ENCODE measurements at regions not wholly inside any gene's neighbourhood (a gene's known extent, or its start where the extent isn't known, plus 50 kb on each side); places are given as distances from the start of the nearest gene placed in this dataset.

DNA sequence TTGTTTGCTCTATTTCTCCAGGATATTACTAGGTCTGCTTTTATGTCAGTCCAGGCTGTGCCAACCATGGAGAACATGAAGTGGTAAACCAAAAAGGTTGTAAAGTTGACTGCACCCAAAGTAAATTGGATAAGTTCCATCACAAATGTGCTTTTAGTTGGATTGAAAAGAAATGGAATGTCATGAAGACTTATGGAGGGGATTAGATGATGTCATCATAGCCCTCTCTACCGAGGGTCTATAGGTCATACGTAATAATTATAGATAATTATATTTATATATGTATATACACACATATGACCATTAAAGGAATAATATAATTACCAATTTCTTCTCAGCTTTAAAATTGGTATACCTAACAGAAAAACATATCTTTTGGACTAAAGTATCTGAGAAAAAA lies 714.9 kb downstream of the NOVA1 start:
- DNase-seq, result no peak
- CTCF ChIA-PET, result no interaction called here
- H3K9me2 ChIP-seq (replicated peaks; ENCODE audit: low read length), result no peaks in the 10 kb centered on the region
- no peaks in the 10 kb centered on the region for H3K27me3 ChIP-seq (ENCODE audit: low read length)
- H3K4me1 ChIP-seq (ENCODE audit: insufficient read depth, low read length), result no peaks in the 10 kb centered on the region
- no peak overlapping the region for H3K4me2 ChIP-seq (ENCODE audit: low read length)
- ATAC-seq, result no peak
- POLR2A ChIA-PET (ENCODE audit: unreplicated experiment), result no interaction called here
- no peaks in the 10 kb centered on the region for H3K36me3 ChIP-seq (ENCODE audit: low read depth, low read length)
- no peaks in the 10 kb centered on the region for H4K20me1 ChIP-seq (ENCODE audit: low read length)
- intact Hi-C loops (cut with micrococcal nuclease), result no loop called here
- H3K9ac ChIP-seq (ENCODE audit: low read length), result no peak overlapping the region
- no peak overlapping the region for H3K4me3 ChIP-seq (ENCODE audit: low read length)
- H3K9me3 ChIP-seq (ENCODE audit: low read length), result peaks cover 14% of the 10 kb centered on the region; the same call in 1 of the 2 replicates
- BruUV-seq (replicated peaks), result no TSS peak
- H3K27ac ChIP-seq (ENCODE audit: low read length), result no peak overlapping the region
- no peaks in the 10 kb centered on the region for H3K79me2 ChIP-seq (ENCODE audit: low read length)
- no peaks in the 10 kb centered on the region for H3F3A ChIP-seq (ENCODE audit: low read length, unreplicated experiment)
- no peak for TF ChIP-seq EZH2 (IDR thresholded peaks at IDR 0.05; ENCODE audit: low read length, unreplicated experiment)
- TF ChIP-seq EZH2phosphoT487 (IDR thresholded peaks at IDR 0.05; ENCODE audit: borderline replicate concordance, low read length), result no peak
- TF ChIP-seq, protein P1, sequence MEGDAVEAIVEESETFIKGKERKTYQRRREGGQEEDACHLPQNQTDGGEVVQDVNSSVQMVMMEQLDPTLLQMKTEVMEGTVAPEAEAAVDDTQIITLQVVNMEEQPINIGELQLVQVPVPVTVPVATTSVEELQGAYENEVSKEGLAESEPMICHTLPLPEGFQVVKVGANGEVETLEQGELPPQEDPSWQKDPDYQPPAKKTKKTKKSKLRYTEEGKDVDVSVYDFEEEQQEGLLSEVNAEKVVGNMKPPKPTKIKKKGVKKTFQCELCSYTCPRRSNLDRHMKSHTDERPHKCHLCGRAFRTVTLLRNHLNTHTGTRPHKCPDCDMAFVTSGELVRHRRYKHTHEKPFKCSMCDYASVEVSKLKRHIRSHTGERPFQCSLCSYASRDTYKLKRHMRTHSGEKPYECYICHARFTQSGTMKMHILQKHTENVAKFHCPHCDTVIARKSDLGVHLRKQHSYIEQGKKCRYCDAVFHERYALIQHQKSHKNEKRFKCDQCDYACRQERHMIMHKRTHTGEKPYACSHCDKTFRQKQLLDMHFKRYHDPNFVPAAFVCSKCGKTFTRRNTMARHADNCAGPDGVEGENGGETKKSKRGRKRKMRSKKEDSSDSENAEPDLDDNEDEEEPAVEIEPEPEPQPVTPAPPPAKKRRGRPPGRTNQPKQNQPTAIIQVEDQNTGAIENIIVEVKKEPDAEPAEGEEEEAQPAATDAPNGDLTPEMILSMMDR (conservative IDR thresholded peaks at IDR 0.05; ENCODE audit: low read depth, low read length), result no peak
- H2AFZ ChIP-seq (ENCODE audit: low read length), result no peak overlapping the region

DNA sequence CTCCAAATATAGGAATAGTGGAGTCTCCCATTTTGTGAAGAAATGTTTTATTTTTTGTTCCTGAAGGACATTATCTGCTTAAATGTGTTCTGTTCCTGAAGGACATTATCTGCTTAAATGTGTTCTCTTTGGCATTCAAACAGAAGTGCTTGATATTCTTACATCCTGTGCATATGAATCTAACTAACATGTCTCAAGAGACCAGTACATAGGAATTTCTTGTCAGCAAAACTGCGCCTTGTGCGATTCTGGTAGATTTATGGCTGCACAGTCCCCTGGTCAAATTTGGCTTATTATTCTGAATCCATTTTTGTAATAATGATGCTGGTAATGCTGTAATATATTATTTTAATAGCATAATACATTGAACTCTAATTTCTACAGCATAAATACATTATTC lies 722.4 kb downstream of the NOVA1 start:
- intact Hi-C loops (cut with micrococcal nuclease), result no loop called here
- H3F3A ChIP-seq (ENCODE audit: low read length, unreplicated experiment), result no peaks in the 10 kb centered on the region
- H2AFZ ChIP-seq (ENCODE audit: low read length), result no peak overlapping the region
- ATAC-seq (no peak), DNase-seq (no peak)
- ChIA-PET POLR2A (ENCODE audit: unreplicated experiment) (no interaction called here), CTCF (no interaction called here)
- H4K20me1 ChIP-seq (ENCODE audit: low read length), result no peaks in the 10 kb centered on the region
- no peak overlapping the region for H3K27ac ChIP-seq (ENCODE audit: low read length)
- H3K9me2 ChIP-seq (replicated peaks; ENCODE audit: low read length), result no peaks in the 10 kb centered on the region
- no peak overlapping the region for H3K9ac ChIP-seq (ENCODE audit: low read length)
- H3K4me3 ChIP-seq (ENCODE audit: low read length), result no peak overlapping the region
- no peaks in the 10 kb centered on the region for H3K4me1 ChIP-seq (ENCODE audit: insufficient read depth, low read length)
- H3K36me3 ChIP-seq (ENCODE audit: low read depth, low read length), result no peaks in the 10 kb centered on the region
- TF ChIP-seq EZH2phosphoT487 (IDR thresholded peaks at IDR 0.05; ENCODE audit: borderline replicate concordance, low read length), result no peak
- TF ChIP-seq EZH2 (IDR thresholded peaks at IDR 0.05; ENCODE audit: low read length, unreplicated experiment), result no peak
- TF ChIP-seq, protein P1 (conservative IDR thresholded peaks at IDR 0.05; ENCODE audit: low read depth, low read length), result no peak
- BruUV-seq (replicated peaks), result no TSS peak
- peaks cover 13% of the 10 kb centered on the region; the same call in 1 of the 2 replicates for H3K9me3 ChIP-seq (ENCODE audit: low read length)
- no peaks in the 10 kb centered on the region for H3K27me3 ChIP-seq (ENCODE audit: low read length)
- H3K4me2 ChIP-seq (ENCODE audit: low read length), result no peak overlapping the region
- H3K79me2 ChIP-seq (ENCODE audit: low read length), result no peaks in the 10 kb centered on the region

DNA sequence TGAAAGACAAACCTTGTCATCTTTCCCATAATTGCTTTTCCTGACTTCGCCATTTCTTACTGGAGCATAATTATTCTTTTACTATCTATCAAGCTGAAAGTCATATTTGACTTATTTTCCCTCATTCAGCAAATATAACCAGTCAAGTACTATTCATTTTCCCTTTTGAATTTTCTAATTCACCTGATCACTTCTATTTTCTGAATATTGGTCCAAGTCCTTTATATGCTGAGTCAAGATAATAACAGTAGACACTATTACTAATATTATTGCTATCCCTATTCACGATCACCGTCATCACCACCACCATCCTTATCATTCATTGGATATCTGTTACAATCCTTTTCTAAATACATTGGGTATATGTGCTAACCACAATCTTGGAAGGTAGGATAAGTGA lies 728.0 kb downstream of the NOVA1 start:
- no peak for ATAC-seq
- no peaks in the 10 kb centered on the region for H3K36me3 ChIP-seq (ENCODE audit: low read depth, low read length)
- no peaks in the 10 kb centered on the region for H4K20me1 ChIP-seq (ENCODE audit: low read length)
- no peak overlapping the region for H2AFZ ChIP-seq (ENCODE audit: low read length)
- no peak overlapping the region for H3K27ac ChIP-seq (ENCODE audit: low read length)
- no peaks in the 10 kb centered on the region for H3K4me1 ChIP-seq (ENCODE audit: insufficient read depth, low read length)
- BruUV-seq (replicated peaks), result no TSS peak
- no peak for DNase-seq
- no peaks in the 10 kb centered on the region for H3K79me2 ChIP-seq (ENCODE audit: low read length)
- H3K4me2 ChIP-seq (ENCODE audit: low read length), result no peak overlapping the region
- H3K9ac ChIP-seq (ENCODE audit: low read length), result no peak overlapping the region
- no peak overlapping the region for H3K4me3 ChIP-seq (ENCODE audit: low read length)
- no peaks in the 10 kb centered on the region for H3F3A ChIP-seq (ENCODE audit: low read length, unreplicated experiment)
- no peaks in the 10 kb centered on the region for H3K27me3 ChIP-seq (ENCODE audit: low read length)
- H3K9me3 ChIP-seq (ENCODE audit: low read length), result no peaks in the 10 kb centered on the region
- CTCF ChIA-PET, result no interaction called here
- POLR2A ChIA-PET (ENCODE audit: unreplicated experiment), result no interaction called here
- H3K9me2 ChIP-seq (replicated peaks; ENCODE audit: low read length), result no peaks in the 10 kb centered on the region
- intact Hi-C loops (cut with micrococcal nuclease), result no loop called here
- TF ChIP-seq EZH2phosphoT487 (IDR thresholded peaks at IDR 0.05; ENCODE audit: borderline replicate concordance, low read length), result no peak
